ENCODE measurements at regions not wholly inside any gene's neighbourhood (a gene's known extent, or its start where the extent isn't known, plus 50 kb on each side); places are given as distances from the start of the nearest gene placed in this dataset.

DNA sequence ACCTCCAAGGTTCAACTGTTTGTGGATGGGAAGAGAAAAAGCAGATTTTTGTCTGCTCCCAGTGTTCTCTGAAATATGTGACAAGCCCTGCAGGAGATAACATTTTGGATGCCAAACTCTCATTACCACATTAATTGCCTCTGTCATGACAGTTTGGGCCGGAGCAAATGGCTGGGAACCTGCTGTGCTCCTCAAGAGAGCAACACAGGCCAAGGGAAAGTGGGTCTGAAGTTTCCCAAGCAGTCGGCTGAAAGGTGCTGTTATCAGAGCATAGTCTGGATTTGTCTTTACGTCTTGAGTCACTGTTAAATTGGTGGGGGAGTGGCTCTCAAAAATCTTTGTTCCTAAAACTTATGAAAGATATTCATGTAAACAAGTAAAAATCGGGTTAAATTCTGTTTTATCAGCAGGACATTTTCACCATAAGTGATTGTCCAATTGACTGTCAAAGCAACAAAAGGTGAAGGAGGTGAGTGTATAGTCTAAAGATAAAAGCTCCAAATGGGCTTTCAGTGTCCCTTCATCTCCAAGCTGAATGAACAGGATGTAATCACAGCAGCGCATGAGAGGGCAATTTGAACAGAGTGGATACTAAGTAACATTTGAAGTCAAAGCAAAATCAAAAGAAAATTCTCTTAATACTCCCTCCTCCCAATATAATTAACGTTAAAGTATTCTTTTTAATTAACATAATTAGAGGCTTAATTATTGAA lies 844.8 kb downstream of the PCDH17 start:
- no peak overlapping the region for H2BK12ac ChIP-seq (ENCODE audit: insufficient read length, low read depth, low read length)
- Mint-ChIP-seq H3K27me3 (ENCODE audit: low read depth) (no peaks in the 10 kb centered on the region), H3K4me1 (peaks cover 7 to 8% of the 10 kb centered on the region in 2 experiments), H3K9me3 (no peaks in the 10 kb centered on the region; a peak in 1 of 5 replicates), H3K27ac (peak overlapping the region; percentile 2 to 89 (median 79); a peak in 6 of 7 replicates), H3K36me3 (ENCODE audit: insufficient read depth in 1 of 3, low read depth in 3 of 3) (no peaks in the 10 kb centered on the region), H3K4me3 (peak overlapping the region in 1 of 2 experiments; percentile 5; a peak in 1 of 5 replicates)
- no peak overlapping the region for H3T11ph ChIP-seq (ENCODE audit: low read length)
- H3K27me3 ChIP-seq (ENCODE audit: insufficient read depth, low read length) = no peaks in the 10 kb centered on the region
- 0 out of 2 replicates have a peak, but pooled peaks cover 3% of the 10 kb centered on the region for H3K4me1 ChIP-seq (ENCODE audit: insufficient read depth, low read length)
- DNase-seq = peak; percentile 28
- no peak overlapping the region for H3K56ac ChIP-seq (ENCODE audit: insufficient read length, low read depth, low read length)
- H3K4ac ChIP-seq (ENCODE audit: low read depth, low read length) = no peak overlapping the region
- no peak overlapping the region for H4K91ac ChIP-seq (ENCODE audit: insufficient read length, low read depth, low read length)
- H4K8ac ChIP-seq (replicated peaks; ENCODE audit: insufficient read length, low read depth, low read length) = no peak overlapping the region
- no peak overlapping the region for H3K9ac ChIP-seq (ENCODE audit: extremely low read depth, insufficient read length, low read length)
- H4K5ac ChIP-seq (ENCODE audit: insufficient read length, low read depth, low read length) = no peak overlapping the region
- no peak overlapping the region for H3K23ac ChIP-seq (ENCODE audit: insufficient read length, low read depth, low read length)
- no peak overlapping the region for H2BK5ac ChIP-seq (ENCODE audit: insufficient read length, low read length)
- no peak overlapping the region for H2BK120ac ChIP-seq (ENCODE audit: low read depth, low read length, poor library complexity, severe bottlenecking)
- H3K9me3 ChIP-seq (ENCODE audit: control insufficient read depth, low read depth, low read length) = no peaks in the 10 kb centered on the region
- H2AFZ ChIP-seq (ENCODE audit: low read length) = no peak overlapping the region
- H3K27ac ChIP-seq (ENCODE audit: insufficient read length, low read depth, low read length) = no peak overlapping the region
- H3K23me2 ChIP-seq (ENCODE audit: insufficient read length, low read depth, low read length, poor library complexity, severe bottlenecking) = no peaks in the 10 kb centered on the region
- no peaks in the 10 kb centered on the region for H3K79me2 ChIP-seq (ENCODE audit: insufficient read depth, low read length)
- H2AK5ac ChIP-seq (ENCODE audit: insufficient read length, low read length) = no peak overlapping the region
- TF ChIP-seq CTCF (conservative IDR thresholded peaks at IDR 0.05) = no peak
- no peak overlapping the region for H2BK20ac ChIP-seq (ENCODE audit: low read depth, low read length, poor library complexity, severe bottlenecking)
- H3K14ac ChIP-seq (ENCODE audit: insufficient read depth, low read length) = no peak overlapping the region
- no peaks in the 10 kb centered on the region for H4K20me1 ChIP-seq (ENCODE audit: control insufficient read depth, insufficient read depth, insufficient read length)
- no CpG with 5 or more reads among the region's 6 CpGs for WGBS (ENCODE audit: extremely low coverage, insufficient read length, low lambda C conversion rate)
- H2BK15ac ChIP-seq (ENCODE audit: low read depth, low read length) = no peak overlapping the region
- H3K79me1 ChIP-seq (ENCODE audit: insufficient read depth, low read depth, low read length, poor library complexity, severe bottlenecking) = no peaks in the 10 kb centered on the region
- H3K4me2 ChIP-seq (ENCODE audit: insufficient read depth, insufficient read length, low read length) = no peak overlapping the region
- no peak overlapping the region for H3K18ac ChIP-seq (ENCODE audit: insufficient read length, low read depth, low read length)
